HEK293 (cell line): ENCODE measurements at regions not wholly inside any gene's neighbourhood (a gene's known extent, or its start where the extent isn't known, plus 50 kb on each side); places are given as distances from the start of the nearest gene placed in this dataset.

Source experiments
- CTCF ChIP-seq: fragments of 450-650 bp; formaldehyde crosslinking; IDR thresholded peaks from 2 replicates; pipeline ENCODE4 v1.5.1; 2016; ENCODE audit warnings: missing biosample characterization, missing genetic modification characterization
- HIC1 ChIP-seq: fragments of 450-650 bp; formaldehyde crosslinking; IDR thresholded peaks from 2 replicates; pipeline ENCODE4 v1.5.1; 2016; ENCODE audit warnings: missing biosample characterization, missing genetic modification characterization
- MYNN ChIP-seq: fragments of 450-650 bp; formaldehyde crosslinking; IDR thresholded peaks from 2 replicates; pipeline ENCODE4 v1.5.1; 2016; ENCODE audit warnings: missing biosample characterization, missing genetic modification characterization, borderline replicate concordance
- PRDM2 ChIP-seq: fragments of 450-650 bp; formaldehyde crosslinking; IDR thresholded peaks from 2 replicates; pipeline ENCODE4 v1.5.1; 2016; ENCODE audit warnings: missing biosample characterization, missing genetic modification characterization, borderline replicate concordance
- PRDM4 ChIP-seq: fragments of 450-650 bp; formaldehyde crosslinking; IDR thresholded peaks from 2 replicates; pipeline ENCODE4 v1.5.1; 2017; ENCODE audit warnings: missing biosample characterization, missing genetic modification characterization
- YY1 ChIP-seq: fragments of 450-650 bp; formaldehyde crosslinking; IDR thresholded peaks from 2 replicates; pipeline ENCODE4 v1.5.1; 2018; ENCODE audit warnings: missing biosample characterization, missing genetic modification characterization
- ZBTB48 ChIP-seq: fragments of 450-650 bp; formaldehyde crosslinking; IDR thresholded peaks from 2 replicates; pipeline ENCODE4 v1.5.1; 2016; ENCODE audit warnings: missing biosample characterization, missing genetic modification characterization
- ZFP41 ChIP-seq: fragments of 450-650 bp; formaldehyde crosslinking; IDR thresholded peaks from 2 replicates; pipeline ENCODE4 v1.5.1; 2016; ENCODE audit warnings: missing biosample characterization, missing genetic modification characterization, borderline replicate concordance
- ZNF529 ChIP-seq: fragments of 450-650 bp; formaldehyde crosslinking; IDR thresholded peaks from 2 replicates; pipeline ENCODE4 v1.5.1; 2017; ENCODE audit warnings: missing genetic modification characterization, missing biosample characterization; ENCODE audit not compliant: insufficient replicate concordance
- ZNF658 ChIP-seq: fragments of 450-650 bp; formaldehyde crosslinking; IDR thresholded peaks from 2 replicates; pipeline ENCODE4; 2016; ENCODE audit warnings: missing biosample characterization, missing genetic modification characterization
- ZNF777 ChIP-seq: fragments of 450-650 bp; formaldehyde crosslinking; IDR thresholded peaks from 2 replicates; pipeline ENCODE4 v1.5.1; 2017; ENCODE audit warnings: missing biosample characterization, missing genetic modification characterization, borderline replicate concordance
- ZNF791 ChIP-seq: fragments of 450-650 bp; formaldehyde crosslinking; IDR thresholded peaks from 2 replicates; pipeline ENCODE4 v1.5.1; 2016; ENCODE audit warnings: missing biosample characterization, missing genetic modification characterization

GRCh38 chr13:38462605-38463004, 113.0 kb downstream of the UFM1 start:
- TF ChIP-seq ZBTB48 (no peak), CTCF (tag by site-specific recombination) (no peak), YY1 (tag by site-specific recombination) (no peak), ZNF791 (tag by site-specific recombination) (no peak), ZFP41 (tag by site-specific recombination) (no peak), MYNN (no peak), PRDM4 (no peak), ZNF529 (tag by site-specific recombination) (no peak), ZNF777 (no peak), ZNF658 (tag by site-specific recombination) (no peak), PRDM2 (tag by site-specific recombination) (no peak), HIC1 (no peak)
